Neural cell (in vitro differentiated cells): ENCODE measurements at regions not wholly inside any gene's neighbourhood (a gene's known extent, or its start where the extent isn't known, plus 50 kb on each side); places are given as distances from the start of the nearest gene placed in this dataset.

Experiments used
- H2AFZ ChIP-seq: fragments of 200-600, 300-800 bp; sonication (generic), shearing (Covaris generic); 2 replicates; pipeline ENCODE4 v1.6.0; 2014; ENCODE audit warnings: low read depth, mild to moderate bottlenecking, antibody characterized with exemption, low read length, moderate library complexity
- H3F3A ChIP-seq: fragments of 200-600 bp; shearing (Covaris generic); 2 replicates; pipeline ENCODE4 v1.6.1; 2016; ENCODE audit warnings: mild to moderate bottlenecking, moderate library complexity, mixed read lengths, antibody characterized with exemption, low read length; ENCODE audit not compliant: insufficient read depth, poor library complexity, severe bottlenecking
- H3K27ac ChIP-seq: fragments of 200-600, 300-800 bp; sonication (generic), shearing (Covaris generic); 2 replicates; pipeline ENCODE4 v1.5.1; 2014; ENCODE audit warnings: mild to moderate bottlenecking, low read length, moderate library complexity
- H3K27me3 ChIP-seq: fragments of 300-800, 200-600 bp; sonication (generic), shearing (Covaris generic); 2 replicates; pipeline ENCODE4 v1.6.0; 2014; ENCODE audit warnings: mild to moderate bottlenecking, low read depth, low read length, moderate library complexity; ENCODE audit not compliant: insufficient read depth
- H3K36me3 ChIP-seq: fragments of 300-800, 200-600 bp; sonication (generic), shearing (Covaris generic); 2 replicates; pipeline ENCODE4 v1.5.1; 2014; ENCODE audit warnings: mild to moderate bottlenecking, antibody characterized with exemption, low read length, moderate library complexity; ENCODE audit not compliant: insufficient read depth
- H3K4me2 ChIP-seq: fragments of 300-800, 200-600 bp; sonication (generic), shearing (Covaris generic); 2 replicates; pipeline ENCODE4 v1.6.0; 2014; ENCODE audit warnings: mild to moderate bottlenecking, low read length
- H3K4me3 ChIP-seq: fragments of 300-800, 200-600 bp; sonication (generic), shearing (Covaris generic); 2 replicates; pipeline ENCODE4 v1.5.1; 2014; ENCODE audit warnings: mild to moderate bottlenecking, low read length, moderate library complexity
- H3K79me2 ChIP-seq: fragments of 200-600 bp; shearing (Covaris generic); replicated peaks from 2 replicates; pipeline ENCODE4 v1.6.0; 2014; ENCODE audit warnings: mild to moderate bottlenecking, low read length, moderate library complexity; ENCODE audit not compliant: insufficient read depth
- H3K9ac ChIP-seq: fragments of 300-800, 200-600 bp; sonication (generic), shearing (Covaris generic); 2 replicates; pipeline ENCODE4 v1.6.1; 2016; ENCODE audit warnings: mild to moderate bottlenecking, low read length, mixed read lengths
- H3K9me2 ChIP-seq: fragments of 200-600 bp; shearing (Covaris generic); 2 replicates; pipeline ENCODE4 v1.6.1; 2016; ENCODE audit warnings: mild to moderate bottlenecking, low read length, mixed read lengths; ENCODE audit not compliant: insufficient read depth
- H3K9me3 ChIP-seq: fragments of 200-600, 300-800 bp; sonication (generic), shearing (Covaris generic); 2 replicates; pipeline ENCODE4 v1.6.1; 2016; ENCODE audit warnings: mild to moderate bottlenecking, mixed run types, low read length, moderate library complexity, mixed read lengths
- H4K20me1 ChIP-seq: fragments of 200-600 bp; shearing (Covaris generic); 2 replicates; pipeline ENCODE4 v1.6.1; 2016; ENCODE audit warnings: mild to moderate bottlenecking, mixed run types; ENCODE audit not compliant: insufficient read depth
- CTCF ChIP-seq: fragments of 450-650 bp; IDR thresholded peaks from 2 replicates; pipeline ENCODE4 v1.5.1; 2014; ENCODE audit warnings: antibody characterized with exemption, mild to moderate bottlenecking, moderate library complexity; ENCODE audit not compliant: poor library complexity, severe bottlenecking
- EP300 ChIP-seq: fragments of 450-650 bp; conservative IDR thresholded peaks from 2 replicates; pipeline ENCODE4 v1.6.1; 2014; ENCODE audit warnings: antibody characterized with exemption, mild to moderate bottlenecking, moderate library complexity; ENCODE audit not compliant: poor library complexity, severe bottlenecking
- EZH2 ChIP-seq: fragments of 200-600, 300-800 bp; shearing (Covaris generic), sonication (generic); IDR thresholded peaks from 2 replicates; pipeline ENCODE4 v1.6.1; 2014; ENCODE audit warnings: antibody characterized with exemption, low read length, borderline replicate concordance, mild to moderate bottlenecking; ENCODE audit not compliant: insufficient read depth, poor library complexity, severe bottlenecking
- MXI1 ChIP-seq: fragments of 450-650 bp; conservative IDR thresholded peaks from 2 replicates; pipeline ENCODE4 v1.6.1; 2014; ENCODE audit warnings: antibody characterized with exemption, mild to moderate bottlenecking; ENCODE audit not compliant: poor library complexity, severe bottlenecking
- POLR2AphosphoS5 ChIP-seq: IDR thresholded peaks from 2 replicates; pipeline ENCODE4 v1.6.1; 2012
- RAD21 ChIP-seq: fragments of 450-650 bp; conservative IDR thresholded peaks from 2 replicates; pipeline ENCODE4 v1.6.1; 2014; ENCODE audit warnings: antibody characterized with exemption, mild to moderate bottlenecking, moderate library complexity
- REST ChIP-seq: IDR thresholded peaks from 2 replicates; pipeline ENCODE4 v1.6.1; 2012; ENCODE audit warnings: borderline replicate concordance
- SMC3 ChIP-seq: fragments of 450-650 bp; conservative IDR thresholded peaks from 2 replicates; pipeline ENCODE4 v1.6.1; 2014; ENCODE audit warnings: antibody characterized with exemption, mild to moderate bottlenecking, moderate library complexity; ENCODE audit not compliant: poor library complexity
- TAF1 ChIP-seq: IDR thresholded peaks from 2 replicates; pipeline ENCODE4 v1.6.1; 2012; ENCODE audit warnings: low read depth

- Histone ChIP-seq H3K9me3 (no peaks in the 10 kb centered on the region), H3K9me2 (no peaks in the 10 kb centered on the region), H3F3A (no peaks in the 10 kb centered on the region), H2AFZ (no peak overlapping the region), H3K4me3 (no peak overlapping the region), H3K9ac (no peak overlapping the region), H4K20me1 (no peaks in the 10 kb centered on the region), H3K27ac (no peak overlapping the region), H3K36me3 (no peaks in the 10 kb centered on the region), H3K4me2 (no peak overlapping the region), H3K79me2 (no peaks in the 10 kb centered on the region), H3K27me3 (no peaks in the 10 kb centered on the region)
- TF ChIP-seq EZH2 = no peak
- TF ChIP-seq MXI1 = no peak
- no peak for TF ChIP-seq TAF1
- TF ChIP-seq CTCF = no peak
Observed at GRCh38 chr11:13883589-13883988, 78.9 kb upstream of the SPON1 start.

- H3K27me3 ChIP-seq = no peaks in the 10 kb centered on the region
- no peak overlapping the region for H3K4me3 ChIP-seq
- H4K20me1 ChIP-seq = no peaks in the 10 kb centered on the region
- no peak overlapping the region for H3K27ac ChIP-seq
- H3K4me2 ChIP-seq = no peak overlapping the region
- TF ChIP-seq EP300 = no peak
- TF ChIP-seq SMC3 = no peak
- TF ChIP-seq TAF1 = no peak
- no peak for TF ChIP-seq RAD21
- no peak for TF ChIP-seq CTCF
- TF ChIP-seq POLR2AphosphoS5 = no peak
- H3K36me3 ChIP-seq = no peaks in the 10 kb centered on the region
- no peak overlapping the region for H3K9ac ChIP-seq
- H3K9me3 ChIP-seq = no peaks in the 10 kb centered on the region
- no peaks in the 10 kb centered on the region for H3K79me2 ChIP-seq
- no peaks in the 10 kb centered on the region for H3K9me2 ChIP-seq
- no peak overlapping the region for H2AFZ ChIP-seq
- no peaks in the 10 kb centered on the region for H3F3A ChIP-seq
Observed at GRCh38 chr11:13884158-13884799, 78.2 kb upstream of the SPON1 start.

- Histone ChIP-seq H2AFZ (no peak overlapping the region), H4K20me1 (no peaks in the 10 kb centered on the region), H3K9ac (no peak overlapping the region), H3K36me3 (no peaks in the 10 kb centered on the region), H3K4me3 (no peak overlapping the region), H3F3A (no peaks in the 10 kb centered on the region), H3K9me3 (no peaks in the 10 kb centered on the region), H3K79me2 (no peaks in the 10 kb centered on the region), H3K27me3 (no peaks in the 10 kb centered on the region), H3K9me2 (no peaks in the 10 kb centered on the region), H3K27ac (no peak overlapping the region), H3K4me2 (no peak overlapping the region)
- TF ChIP-seq TAF1 (no peak), MXI1 (no peak), EP300 (no peak), REST (no peak), RAD21 (no peak), SMC3 (no peak), CTCF (no peak), EZH2 (no peak), POLR2AphosphoS5 (no peak)
Observed at GRCh38 chr11:13885083-13885482, 77.4 kb upstream of the SPON1 start.
